Pancreas (tissue), 10 donors: ENCODE measurements at regions not wholly inside any gene's neighbourhood (a gene's known extent, or its start where the extent isn't known, plus 50 kb on each side); places are given as distances from the start of the nearest gene placed in this dataset.

Experiments used
- ATAC-seq, 4 donors: fragments of 200-7000 bp; cut with Tn5 transposase; one replicate each; pipeline versions ENCODE4 v1.8.0 to v1.9.1; 2020; ENCODE audit warnings: mild to moderate bottlenecking in 4 of 4, moderate library complexity in 4 of 4
- DNase-seq, 6 donors: peaks; one replicate each; pipeline ENCODE4 v3.0.0-alpha.2; 2020
- FAIRE-seq: peaks from 2 replicates; lab custom pipeline; 2012; peaks lifted over from hg19 to GRCh38; lab: Jason Lieb, UNC
- H3K27ac ChIP-seq, 4 donors: fragments of 200-600 bp; sonication (generic); 1 replicate in 3 of 4; 2 replicates in 1 of 4; pipeline versions ENCODE4 v1.5.0 to v1.8.0; 2020
- H3K27me3 ChIP-seq, 4 donors: fragments of 200-600 bp; one replicate each; pipeline ENCODE4 v1.8.0; 2021
- H3K36me3 ChIP-seq, 3 donors: fragments of 200-600 bp; sonication (generic) in 1 of 3; one replicate each; pipeline versions ENCODE4 v1.5.0 to v1.8.0; 2020 to 2021
- H3K4me1 ChIP-seq, 3 donors: fragments of 200-600 bp; one replicate each; pipeline ENCODE4 v1.8.0; 2021
- H3K4me3 ChIP-seq, 4 donors: fragments of 200-600 bp; sonication (generic) in 2 of 4; one replicate each; pipeline versions ENCODE4 v1.5.0 to v1.8.0; 2020 to 2021
- H3K9me3 ChIP-seq, 4 donors: fragments of 200-600 bp; one replicate each; pipeline ENCODE4 v1.8.0; 2021
- CTCF ChIP-seq, 4 donors: fragments of 200-600 bp; sonication (generic) in 3 of 4; IDR thresholded peaks; one replicate each; pipeline versions ENCODE4 v1.5.0 to v1.8.0; 2021; ENCODE audit warnings: antibody characterized with exemption in 4 of 4
- WGBS, 2 donors: extraction: QIAGEN DNeasy Blood & Tissue Kit; methylation state at CpG; one replicate each; pipeline ENCODE4 v1.1.7; 2013; 5-methylcytosine and 5-hydroxymethylcytosine counted together
- intact Hi-C, 3 donors: fragments of 100-400 bp; cut with DNase I; formaldehyde crosslinking; loops; one replicate each; pipeline versions ENCODE4 v1.11.1 to v1.14.2; 2022
- donor health status: healthy with polysubstance abuse.
- donor health status: DM: no; HTN: no; CAD: no; lungs with moderate emphysema.
- donor health status: DM: no; HTN: no; CAD: no.
- donor health status: control.
- donor health status: control.
- donor health status: Bipolar disorder and iron deficiency.
- donor health status: DM: yes; HTN: yes; CAD: no.
- donor health status: DM: no; HTN: no; CAD: no.
- donor health status: DM: no; HTN: no; CAD: no.
- donor health status: DM: yes; HTN: yes; CAD: no.

GRCh38 chr13:73323615-73324014 lies 264.8 kb downstream of the KLF5 start:
- no peak for FAIRE-seq
- intact Hi-C loops: no loop called here
- no peak for TF ChIP-seq CTCF (IDR thresholded peaks at IDR 0.05)
- H3K4me3 ChIP-seq: no peak overlapping the region
- WGBS, 2 donors: 59 to 68% methylated on average over 1 of the region's 1 CpG
- no peak for ATAC-seq
- H3K4me1 ChIP-seq: peaks cover 0 to 3% (median 0%) of the 10 kb centered on the region in 3 donors
- H3K27ac ChIP-seq: no peak overlapping the region
- no peaks in the 10 kb centered on the region for H3K36me3 ChIP-seq
- no peaks in the 10 kb centered on the region for H3K27me3 ChIP-seq
- H3K9me3 ChIP-seq: no peaks in the 10 kb centered on the region
- DNase-seq: no peak

GRCh38 chr13:73321043-73321442 lies 262.2 kb downstream of the KLF5 start:
- DNase-seq (no peak), FAIRE-seq (no peak), ATAC-seq (no peak)
- H3K4me1 ChIP-seq: peaks cover 0 to 1% (median 0%) of the 10 kb centered on the region in 3 donors
- H3K36me3 ChIP-seq: no peaks in the 10 kb centered on the region
- no peaks in the 10 kb centered on the region for H3K9me3 ChIP-seq
- H3K27ac ChIP-seq: no peak overlapping the region
- no peak for TF ChIP-seq CTCF (IDR thresholded peaks at IDR 0.05)
- no peak overlapping the region for H3K4me3 ChIP-seq
- WGBS, 2 donors: 94 to 100% methylated on average over 2 of the region's 2 CpGs
- intact Hi-C loops: no loop called here
- H3K27me3 ChIP-seq: no peaks in the 10 kb centered on the region

- FAIRE-seq (no peak), DNase-seq (no peak), ATAC-seq (no peak)
- H3K4me3 ChIP-seq: no peak overlapping the region
- TF ChIP-seq CTCF (IDR thresholded peaks at IDR 0.05): no peak
- WGBS, 2 donors: 93 to 96% methylated on average over 2 of the region's 2 CpGs
- H3K9me3 ChIP-seq: no peaks in the 10 kb centered on the region
- no peaks in the 10 kb centered on the region for H3K4me1 ChIP-seq
- H3K27me3 ChIP-seq: no peaks in the 10 kb centered on the region
- no peaks in the 10 kb centered on the region for H3K36me3 ChIP-seq
- intact Hi-C loops: no loop called here
- no peak overlapping the region for H3K27ac ChIP-seq
Observed at GRCh38 chr13:73317140-73317539, 258.3 kb downstream of the KLF5 start.

- DNase-seq (no peak), FAIRE-seq (no peak), ATAC-seq (no peak)
- 66 to 74% methylated on average over 2 of the region's 2 CpGs for WGBS, 2 donors
- no peaks in the 10 kb centered on the region for H3K4me1 ChIP-seq
- H3K27ac ChIP-seq: no peak overlapping the region
- H3K36me3 ChIP-seq: no peaks in the 10 kb centered on the region
- H3K27me3 ChIP-seq: no peaks in the 10 kb centered on the region
- no peak for TF ChIP-seq CTCF (IDR thresholded peaks at IDR 0.05)
- H3K4me3 ChIP-seq: no peak overlapping the region
- intact Hi-C loops: no loop called here
- H3K9me3 ChIP-seq: no peaks in the 10 kb centered on the region
Observed at GRCh38 chr13:73310366-73310765, 251.6 kb downstream of the KLF5 start.

- Histone ChIP-seq H3K36me3 (no peaks in the 10 kb centered on the region), H3K4me3 (no peak overlapping the region), H3K9me3 (no peaks in the 10 kb centered on the region), H3K27me3 (no peaks in the 10 kb centered on the region), H3K27ac (no peak overlapping the region), H3K4me1 (no peaks in the 10 kb centered on the region)
- no peak for DNase-seq
- ATAC-seq: no peak
- 81 to 83% methylated on average over 1 of the region's 1 CpG for WGBS, 2 donors
- intact Hi-C loops: no loop called here
- FAIRE-seq: peak; percentile 95
- TF ChIP-seq CTCF (IDR thresholded peaks at IDR 0.05): no peak
Observed at GRCh38 chr13:73307481-73307880, 248.7 kb downstream of the KLF5 start.
